WERI-Rb-1 (cell line): ENCODE measurements at regions not wholly inside any gene's neighbourhood (a gene's known extent, or its start where the extent isn't known, plus 50 kb on each side); places are given as distances from the start of the nearest gene placed in this dataset.
"Not testable (repeated sequence)": the region's sequence is repeated elsewhere in the genome, so short reads cannot be mapped to it uniquely, and the experiment has no call there.

Source experiments
- DNase-seq: peaks from one replicate; pipeline ENCODE4 v3.0.0-alpha.2; 2020
- H3K27ac ChIP-seq: fragments of 250-450 bp; sonication (Bioruptor Pico); 2 replicates; pipeline ENCODE4 v1.5.1; 2020; ENCODE audit warnings: mild to moderate bottlenecking, moderate library complexity
- H3K27me3 ChIP-seq: fragments of 250-450 bp; sonication (Bioruptor Pico); 2 replicates; pipeline ENCODE4 v1.5.1; 2021; ENCODE audit warnings: mild to moderate bottlenecking, low read depth, moderate library complexity; ENCODE audit not compliant: insufficient read depth, severe bottlenecking
- H3K36me3 ChIP-seq: fragments of 250-450 bp; sonication (Bioruptor Pico); 2 replicates; pipeline ENCODE4 v1.5.1; 2020; ENCODE audit warnings: mild to moderate bottlenecking, moderate library complexity
- H3K4me3 ChIP-seq: 2 replicates; pipeline ENCODE4 v1.5.1; 2011; ENCODE audit warnings: low read depth, mild to moderate bottlenecking, control low read depth, low read length
- H3K9me3 ChIP-seq: fragments of 250-450 bp; sonication (Bioruptor Pico); 2 replicates; pipeline ENCODE4 v1.5.1; 2021; ENCODE audit warnings: mild to moderate bottlenecking, moderate library complexity; ENCODE audit not compliant: severe bottlenecking
- TF ChIP-seq, protein P1 (sequence below): IDR thresholded peaks from 2 replicates; pipeline ENCODE4 v1.5.1; 2011; ENCODE audit warnings: low read depth, mild to moderate bottlenecking, control low read depth, inconsistent platforms, low read length

DNA sequence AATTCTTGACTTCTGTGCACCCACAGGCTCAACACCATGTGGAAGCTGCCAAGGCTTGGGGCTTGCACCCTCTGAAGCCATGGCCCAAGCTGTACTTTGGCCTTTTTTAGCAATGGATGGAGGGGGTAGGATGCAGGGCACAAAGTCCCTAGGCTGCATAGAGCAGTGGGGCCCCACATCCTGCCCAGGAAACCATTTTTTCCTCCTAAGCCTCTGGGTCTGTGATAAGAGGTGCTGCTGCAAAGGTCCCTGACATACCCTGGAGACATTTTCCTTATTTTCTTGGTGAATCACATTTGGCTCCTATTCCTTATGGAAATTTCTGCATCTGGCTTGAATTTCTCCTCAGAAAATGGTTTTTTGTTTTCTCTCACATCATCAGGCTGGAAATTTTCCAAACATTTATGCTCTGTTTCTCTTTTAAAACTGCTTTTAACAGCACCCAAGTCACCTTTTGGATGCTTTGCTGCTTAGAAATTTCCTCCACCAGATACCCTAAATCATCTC, 482.7 kb upstream of the TLE4 start:
- Histone ChIP-seq H3K27me3 (no peaks in the 10 kb centered on the region), H3K9me3 (no peaks in the 10 kb centered on the region), H3K27ac (no peak overlapping the region), H3K4me3 (no peak overlapping the region), H3K36me3 (no peaks in the 10 kb centered on the region)
- DNase-seq, result no peak
- TF ChIP-seq, protein P1, sequence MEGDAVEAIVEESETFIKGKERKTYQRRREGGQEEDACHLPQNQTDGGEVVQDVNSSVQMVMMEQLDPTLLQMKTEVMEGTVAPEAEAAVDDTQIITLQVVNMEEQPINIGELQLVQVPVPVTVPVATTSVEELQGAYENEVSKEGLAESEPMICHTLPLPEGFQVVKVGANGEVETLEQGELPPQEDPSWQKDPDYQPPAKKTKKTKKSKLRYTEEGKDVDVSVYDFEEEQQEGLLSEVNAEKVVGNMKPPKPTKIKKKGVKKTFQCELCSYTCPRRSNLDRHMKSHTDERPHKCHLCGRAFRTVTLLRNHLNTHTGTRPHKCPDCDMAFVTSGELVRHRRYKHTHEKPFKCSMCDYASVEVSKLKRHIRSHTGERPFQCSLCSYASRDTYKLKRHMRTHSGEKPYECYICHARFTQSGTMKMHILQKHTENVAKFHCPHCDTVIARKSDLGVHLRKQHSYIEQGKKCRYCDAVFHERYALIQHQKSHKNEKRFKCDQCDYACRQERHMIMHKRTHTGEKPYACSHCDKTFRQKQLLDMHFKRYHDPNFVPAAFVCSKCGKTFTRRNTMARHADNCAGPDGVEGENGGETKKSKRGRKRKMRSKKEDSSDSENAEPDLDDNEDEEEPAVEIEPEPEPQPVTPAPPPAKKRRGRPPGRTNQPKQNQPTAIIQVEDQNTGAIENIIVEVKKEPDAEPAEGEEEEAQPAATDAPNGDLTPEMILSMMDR, result no peak

DNA sequence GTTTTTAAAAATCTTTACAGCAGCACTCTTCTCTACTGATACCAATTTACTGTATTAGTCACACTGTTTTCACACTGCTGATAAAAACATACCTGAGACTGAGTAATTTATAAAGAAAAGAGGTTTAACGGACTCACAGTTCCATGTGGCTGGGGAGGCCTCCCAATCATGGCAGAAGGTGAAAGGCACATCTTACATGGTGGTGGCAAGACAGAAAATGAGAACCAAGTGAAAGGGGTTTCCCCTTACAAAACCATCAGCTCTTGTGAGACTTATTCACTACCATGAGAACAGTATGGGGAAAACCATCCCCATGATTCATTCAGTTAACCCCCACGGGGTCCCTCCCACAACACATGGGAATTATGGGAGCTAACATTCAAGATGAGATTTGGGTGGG, 481.9 kb upstream of the TLE4 start:
- H3K27ac ChIP-seq, H3K9me3 ChIP-seq, H3K36me3 ChIP-seq, H3K4me3 ChIP-seq, DNase-seq, H3K27me3 ChIP-seq: not testable (repeated sequence)

DNA sequence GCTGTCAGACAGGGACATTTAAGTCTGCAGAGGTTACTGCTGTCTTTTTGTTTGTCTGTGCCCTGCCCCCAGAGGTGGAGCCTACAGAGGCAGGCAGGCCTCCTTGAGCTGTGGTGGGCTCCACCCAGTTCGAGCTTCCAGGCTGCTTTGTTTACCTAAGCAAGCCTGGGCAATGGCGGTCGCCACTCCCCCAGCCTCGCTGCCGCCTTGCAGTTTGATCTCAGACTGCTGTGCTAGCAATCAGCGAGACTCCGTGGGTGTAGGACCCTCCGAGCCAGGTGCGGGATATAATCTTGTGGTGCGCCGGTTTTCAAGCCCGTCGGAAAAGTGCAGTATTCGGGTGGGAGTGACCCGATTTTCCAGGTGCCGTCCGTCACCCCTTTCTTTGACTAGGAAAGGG, 468.5 kb upstream of the TLE4 start:
- not testable (repeated sequence) for H3K4me3 ChIP-seq, H3K27me3 ChIP-seq, H3K27ac ChIP-seq, DNase-seq, H3K36me3 ChIP-seq, H3K9me3 ChIP-seq

DNA sequence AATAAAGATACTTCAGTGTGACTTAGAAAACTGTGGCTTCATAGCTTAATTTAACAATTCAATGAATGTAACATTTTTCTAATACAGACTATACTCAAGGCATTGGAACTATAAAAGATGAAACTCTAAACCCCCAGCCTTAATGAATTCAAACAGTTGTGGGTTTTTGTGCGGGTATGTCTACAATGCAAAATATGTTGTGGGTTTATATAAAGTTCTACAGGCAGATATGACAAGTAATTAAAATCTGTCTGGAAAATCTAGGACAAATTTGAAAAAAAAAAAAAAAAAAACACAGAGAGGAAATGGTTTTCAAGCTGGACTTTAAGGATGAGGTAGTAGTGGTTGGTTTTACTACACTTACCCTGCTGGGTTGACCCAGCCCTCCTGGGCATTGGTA, 467.5 kb upstream of the TLE4 start:
- no peak for DNase-seq
- Histone ChIP-seq H3K9me3 (peaks cover 5% of the 10 kb centered on the region), H3K36me3 (no peaks in the 10 kb centered on the region), H3K27ac (no peak overlapping the region), H3K4me3 (no peak overlapping the region), H3K27me3 (no peaks in the 10 kb centered on the region)
- TF ChIP-seq, protein P1, result no peak

DNA sequence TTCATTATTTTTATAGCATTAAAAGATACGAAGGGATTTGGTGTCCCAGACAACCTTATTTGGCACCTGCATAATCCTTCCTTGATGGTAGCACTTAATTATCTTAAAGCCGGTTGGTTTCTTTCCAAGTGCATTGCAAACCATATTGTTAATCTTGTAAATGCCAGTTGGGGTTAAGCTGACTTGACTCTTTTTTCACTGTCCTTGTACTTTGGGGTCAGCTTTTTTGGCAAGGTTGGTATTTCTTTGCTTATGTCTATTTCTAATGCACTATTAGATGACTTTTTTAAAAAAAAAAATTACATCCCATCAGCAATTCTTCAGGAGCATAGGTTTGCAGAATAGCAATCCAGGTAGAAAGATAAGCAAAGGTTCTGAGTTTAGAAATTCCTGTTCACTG, 466.8 kb upstream of the TLE4 start:
- Histone ChIP-seq H3K27ac (no peak overlapping the region), H3K9me3 (peaks cover 5% of the 10 kb centered on the region), H3K4me3 (no peak overlapping the region), H3K27me3 (no peaks in the 10 kb centered on the region), H3K36me3 (no peaks in the 10 kb centered on the region)
- DNase-seq, result peak; percentile 16
- TF ChIP-seq, protein P1, result no peak

DNA sequence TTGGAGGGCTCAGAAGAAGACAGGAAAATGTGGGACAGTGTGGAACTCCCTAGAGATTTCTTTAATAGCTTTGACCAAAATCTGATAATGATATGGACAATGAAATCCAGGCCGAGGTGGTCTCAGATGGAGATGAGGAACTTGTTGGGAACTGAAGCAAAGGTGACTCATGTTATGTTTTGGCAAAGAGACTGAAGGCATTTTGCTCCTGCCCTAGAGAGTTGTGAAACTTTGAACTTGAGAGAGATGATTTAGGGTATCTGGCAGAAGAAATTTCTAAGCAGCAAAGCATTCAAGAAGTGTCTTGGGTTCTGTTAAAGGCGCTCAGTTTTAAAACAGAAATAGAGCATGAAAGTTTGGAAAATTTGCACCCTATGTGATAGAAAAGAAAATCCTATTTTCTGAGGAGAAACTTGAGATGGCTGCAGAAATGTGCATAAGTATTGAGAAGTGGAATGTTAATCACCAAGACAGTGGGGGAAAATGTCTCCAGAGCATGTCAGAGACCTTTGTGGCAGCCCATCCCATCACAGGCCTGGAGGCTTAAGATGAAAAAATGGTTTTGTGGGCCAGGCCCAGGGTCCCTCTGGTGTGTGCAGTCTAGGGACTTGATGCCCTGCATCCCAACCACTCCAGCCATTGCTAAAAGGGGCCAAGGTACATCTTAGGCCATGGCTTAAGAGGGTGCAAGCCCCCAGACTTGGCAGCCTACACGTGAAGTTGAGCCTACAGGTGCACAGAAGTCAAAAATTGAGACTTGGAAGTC, 463.7 kb upstream of the TLE4 start:
- Histone ChIP-seq H3K27ac (no peak overlapping the region), H3K4me3 (no peak overlapping the region), H3K9me3 (peaks cover 5% of the 10 kb centered on the region), H3K27me3 (no peaks in the 10 kb centered on the region), H3K36me3 (no peaks in the 10 kb centered on the region)
- DNase-seq, result no peak
- TF ChIP-seq, protein P1, result no peak

DNA sequence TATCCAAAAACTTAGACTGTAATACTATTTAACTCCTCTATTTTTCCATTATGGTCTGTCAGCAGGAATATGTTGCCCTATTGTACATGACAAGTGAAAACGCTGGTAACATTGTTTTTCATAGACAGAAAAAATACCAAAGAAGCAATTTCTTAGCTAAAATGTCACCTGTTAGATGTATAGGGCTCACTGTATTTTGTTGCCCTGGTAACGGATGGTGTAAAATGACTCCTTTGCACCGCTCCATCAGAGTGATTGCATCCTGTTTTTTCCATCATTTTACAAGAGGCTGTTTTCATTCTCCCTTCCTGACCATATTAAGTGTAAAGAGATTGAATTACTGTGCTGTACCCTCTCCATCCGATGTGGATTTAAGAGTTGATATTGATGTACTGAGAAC, 460.1 kb upstream of the TLE4 start:
- Histone ChIP-seq H3K4me3 (no peak overlapping the region), H3K36me3 (no peaks in the 10 kb centered on the region), H3K9me3 (peaks cover 5% of the 10 kb centered on the region), H3K27ac (no peak overlapping the region), H3K27me3 (no peaks in the 10 kb centered on the region)
- DNase-seq, result no peak
- TF ChIP-seq, protein P1, result no peak
